GM12878 (cell line): ENCODE measurements at regions not wholly inside any gene's neighbourhood (a gene's known extent, or its start where the extent isn't known, plus 50 kb on each side); places are given as distances from the start of the nearest gene placed in this dataset.

Source experiments
- EP300 ChIP-seq, 2 experiments: fragments of 150-350 bp in 1 of 2; IDR thresholded peaks; 2 replicates each; pipeline ENCODE4 v1.6.1; 2011 to 2012; ENCODE audit warnings: low read depth in 2 of 2, low read length in 2 of 2, borderline replicate concordance in 1 of 2, improper control_type of control experiment in 1 of 2, inconsistent platforms in 1 of 2; ENCODE audit not compliant: control insufficient read depth in 1 of 2
- EZH2 ChIP-seq: IDR thresholded peaks from 2 replicates; pipeline ENCODE4 v1.6.1; 2012; ENCODE audit warnings: low read depth, mild to moderate bottlenecking, control low read depth, inconsistent platforms, low read length, borderline replicate concordance; ENCODE audit not compliant: control insufficient read depth
- JUND ChIP-seq: IDR thresholded peaks from 2 replicates; pipeline ENCODE4 v1.6.1; 2012; ENCODE audit warnings: low read depth, mild to moderate bottlenecking, low read length, improper control_type of control experiment, moderate library complexity
- MEF2A ChIP-seq: IDR thresholded peaks from 2 replicates; pipeline ENCODE4 v1.6.1; 2011; ENCODE audit warnings: low read depth, mild to moderate bottlenecking, low read length, moderate library complexity; ENCODE audit not compliant: insufficient read depth
- TF ChIP-seq, protein P1 (sequence below), 3 experiments: IDR thresholded peaks in 2 of 3; conservative IDR thresholded peaks in 1 of 3; 2 replicates each; pipeline ENCODE4 v1.5.1; 2011; ENCODE audit warnings: low read depth in 3 of 3, low read length in 3 of 3, mild to moderate bottlenecking in 3 of 3, control low read depth in 2 of 3, moderate library complexity in 2 of 3, inconsistent platforms in 1 of 3, mixed read lengths in 1 of 3; ENCODE audit not compliant: control insufficient read depth in 2 of 3, insufficient read depth in 1 of 3; ENCODE audit errors: extremely low read depth in 1 of 3
- TF ChIP-seq, protein P2 (sequence below): IDR thresholded peaks from 2 replicates; pipeline ENCODE4 v1.6.1; 2011; ENCODE audit warnings: low read depth, mild to moderate bottlenecking, low read length, moderate library complexity, borderline replicate concordance; ENCODE audit errors: extremely low read depth

DNA sequence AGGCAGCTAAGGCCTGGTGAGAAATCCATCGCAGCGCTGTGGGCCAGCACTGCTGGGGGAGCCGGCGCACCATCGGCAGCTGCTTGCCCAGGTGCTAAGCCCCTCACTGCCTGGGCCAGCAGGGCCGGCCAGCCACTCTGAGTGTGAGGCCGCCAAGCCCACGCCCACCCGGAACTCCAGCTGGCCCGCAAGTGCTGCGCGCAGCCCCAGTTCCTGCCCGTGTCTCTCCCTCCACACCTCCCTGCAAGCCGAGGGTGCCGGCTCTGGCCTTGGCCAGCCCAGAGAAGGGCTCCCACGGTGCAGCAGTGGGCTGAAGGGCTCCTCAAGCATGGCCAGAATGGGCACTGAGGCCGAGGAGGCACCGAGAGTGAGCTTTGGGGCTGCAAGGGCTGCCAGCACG, 64.4 kb downstream of the EBNA1BP2 start:
- TF ChIP-seq EZH2 (no peak), MEF2A (no peak), JUND (no peak), EP300 (IDR thresholded peaks at IDR 0.05; ENCODE audit: borderline replicate concordance in 1 of 2, control insufficient read depth in 1 of 2, low read depth in 2 of 2, low read length in 2 of 2) (no peak)
- TF ChIP-seq, protein P1, sequence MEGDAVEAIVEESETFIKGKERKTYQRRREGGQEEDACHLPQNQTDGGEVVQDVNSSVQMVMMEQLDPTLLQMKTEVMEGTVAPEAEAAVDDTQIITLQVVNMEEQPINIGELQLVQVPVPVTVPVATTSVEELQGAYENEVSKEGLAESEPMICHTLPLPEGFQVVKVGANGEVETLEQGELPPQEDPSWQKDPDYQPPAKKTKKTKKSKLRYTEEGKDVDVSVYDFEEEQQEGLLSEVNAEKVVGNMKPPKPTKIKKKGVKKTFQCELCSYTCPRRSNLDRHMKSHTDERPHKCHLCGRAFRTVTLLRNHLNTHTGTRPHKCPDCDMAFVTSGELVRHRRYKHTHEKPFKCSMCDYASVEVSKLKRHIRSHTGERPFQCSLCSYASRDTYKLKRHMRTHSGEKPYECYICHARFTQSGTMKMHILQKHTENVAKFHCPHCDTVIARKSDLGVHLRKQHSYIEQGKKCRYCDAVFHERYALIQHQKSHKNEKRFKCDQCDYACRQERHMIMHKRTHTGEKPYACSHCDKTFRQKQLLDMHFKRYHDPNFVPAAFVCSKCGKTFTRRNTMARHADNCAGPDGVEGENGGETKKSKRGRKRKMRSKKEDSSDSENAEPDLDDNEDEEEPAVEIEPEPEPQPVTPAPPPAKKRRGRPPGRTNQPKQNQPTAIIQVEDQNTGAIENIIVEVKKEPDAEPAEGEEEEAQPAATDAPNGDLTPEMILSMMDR (IDR thresholded peaks at IDR 0.05 in 2 of 3, conservative IDR thresholded peaks at IDR 0.05 in 1 of 3; ENCODE audit: control insufficient read depth in 2 of 3, extremely low read depth in 1 of 3, insufficient read depth in 1 of 3, low read depth in 3 of 3, low read length in 3 of 3) = no peak
- TF ChIP-seq, protein P2, sequence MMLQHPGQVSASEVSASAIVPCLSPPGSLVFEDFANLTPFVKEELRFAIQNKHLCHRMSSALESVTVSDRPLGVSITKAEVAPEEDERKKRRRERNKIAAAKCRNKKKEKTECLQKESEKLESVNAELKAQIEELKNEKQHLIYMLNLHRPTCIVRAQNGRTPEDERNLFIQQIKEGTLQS = no peak
